Activated T-helper 1 cell treated with anti-CD3 and anti-CD28 coated beads, Interleukin-2, amount 50 U/mL, for 16 hours (primary cell): ENCODE measurements at regions not wholly inside any gene's neighbourhood (a gene's known extent, or its start where the extent isn't known, plus 50 kb on each side); places are given as distances from the start of the nearest gene placed in this dataset.
"Not testable (repeated sequence)": the region's sequence is repeated elsewhere in the genome, so short reads cannot be mapped to it uniquely, and the experiment has no call there.

Experiments used
- DNase-seq, 2 donors: peaks; one replicate each; pipeline ENCODE4 v3.0.0-alpha.2; 2020; ENCODE audit warnings: low read depth in 1 of 2, low spot score in 1 of 2

DNA sequence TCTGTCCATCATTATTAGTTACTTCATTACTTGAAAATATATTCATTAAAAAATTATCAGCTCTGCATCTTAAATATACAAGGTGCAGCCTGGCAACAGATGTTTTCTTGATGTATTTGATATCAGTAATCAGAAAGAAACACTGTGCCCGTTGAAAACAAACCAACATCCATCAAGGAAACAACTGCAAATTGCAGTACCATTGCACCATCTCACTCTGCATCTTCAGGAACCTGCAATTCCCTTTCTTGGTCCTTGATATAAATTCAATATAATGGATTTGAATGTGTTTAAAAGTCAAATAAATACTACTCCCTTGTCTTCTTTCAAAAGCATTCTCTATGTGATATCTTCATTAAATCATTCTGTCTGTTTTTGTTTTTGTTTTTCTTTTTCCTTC is 1131.2 kb downstream of the FAM181B start:
- DNase-seq, result no peak

DNA sequence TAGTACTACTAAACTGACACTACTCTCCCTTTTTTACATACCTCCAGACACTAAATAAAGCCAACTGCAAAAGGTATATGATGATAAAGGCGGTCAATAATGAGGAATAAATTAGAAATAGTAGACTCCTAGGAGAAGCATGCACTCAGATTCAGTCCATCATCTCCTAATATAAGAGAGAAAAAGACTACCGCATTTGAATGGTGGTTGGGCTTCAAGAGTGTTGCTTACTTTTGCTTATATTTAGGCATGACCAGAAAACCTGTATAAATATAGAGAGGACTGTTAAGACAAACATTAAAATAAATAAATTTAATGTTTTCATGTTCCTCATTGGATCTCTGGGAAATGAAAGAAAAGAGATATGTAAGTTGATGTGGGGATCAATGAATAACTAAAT is 1137.0 kb downstream of the FAM181B start:
- DNase-seq, result no peak

DNA sequence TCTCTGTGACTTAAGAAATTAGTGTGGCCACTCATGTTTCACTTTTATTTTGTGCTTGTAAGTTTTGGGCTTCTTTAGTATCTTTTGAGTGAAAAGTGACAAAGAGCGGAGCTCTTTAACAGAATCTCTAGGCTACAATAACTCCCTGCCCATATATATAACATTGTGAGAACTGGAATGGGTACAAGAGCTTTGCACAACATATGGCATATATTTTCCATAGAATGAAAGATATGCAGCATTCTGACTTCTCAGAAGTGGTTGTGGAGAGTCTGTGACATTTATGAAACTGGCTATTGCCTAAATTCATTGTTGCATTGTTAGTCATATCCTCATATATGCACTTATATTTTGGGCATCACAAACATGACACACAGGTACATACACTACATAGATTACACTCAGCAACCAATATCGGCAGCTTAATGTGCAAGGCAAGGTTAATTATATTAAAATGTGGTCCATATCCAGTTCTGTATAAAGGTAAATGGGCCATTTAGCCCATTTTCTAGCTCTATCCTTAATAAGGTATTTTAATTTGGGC is 1148.2 kb downstream of the FAM181B start:
- DNase-seq, result no peak

DNA sequence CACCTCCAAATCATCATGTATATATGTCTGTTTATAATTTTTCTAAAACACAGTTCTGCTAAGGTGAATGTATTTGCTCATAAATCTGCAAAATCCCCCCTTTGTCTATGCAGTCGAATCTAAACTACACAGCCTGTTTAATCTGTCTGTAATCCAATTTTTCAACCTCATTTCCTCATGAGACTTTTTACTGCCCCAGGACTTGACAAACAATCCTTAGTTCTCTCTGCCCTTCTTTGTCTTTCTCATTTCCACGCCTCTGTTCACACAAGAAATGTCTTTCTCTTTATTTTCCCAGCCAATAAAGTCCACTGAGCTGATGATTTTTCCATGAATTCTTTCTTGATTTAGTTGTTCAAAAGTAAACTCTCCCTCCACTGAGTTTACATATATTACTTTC is 1154.3 kb downstream of the FAM181B start:
- DNase-seq, result no peak

DNA sequence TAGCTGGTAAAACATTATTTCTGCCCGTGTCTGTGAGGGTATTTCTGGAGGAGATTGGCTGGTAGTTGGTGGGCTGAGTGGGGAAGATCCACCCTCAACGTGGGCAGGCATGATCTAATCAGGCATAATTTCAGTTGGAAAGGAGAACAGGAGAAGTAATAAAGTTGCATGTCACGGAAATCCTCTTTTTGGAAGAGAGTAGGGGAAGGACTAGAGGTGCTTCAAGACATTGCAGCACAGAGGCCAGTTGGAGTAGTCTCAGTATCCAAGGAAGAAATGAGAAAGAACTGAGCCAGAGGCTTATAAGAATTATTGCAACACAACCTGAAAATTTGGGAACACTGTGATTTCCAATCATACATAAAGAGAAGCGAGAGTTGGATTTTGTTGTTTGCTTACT is 1155.1 kb downstream of the FAM181B start:
- no peak for DNase-seq

DNA sequence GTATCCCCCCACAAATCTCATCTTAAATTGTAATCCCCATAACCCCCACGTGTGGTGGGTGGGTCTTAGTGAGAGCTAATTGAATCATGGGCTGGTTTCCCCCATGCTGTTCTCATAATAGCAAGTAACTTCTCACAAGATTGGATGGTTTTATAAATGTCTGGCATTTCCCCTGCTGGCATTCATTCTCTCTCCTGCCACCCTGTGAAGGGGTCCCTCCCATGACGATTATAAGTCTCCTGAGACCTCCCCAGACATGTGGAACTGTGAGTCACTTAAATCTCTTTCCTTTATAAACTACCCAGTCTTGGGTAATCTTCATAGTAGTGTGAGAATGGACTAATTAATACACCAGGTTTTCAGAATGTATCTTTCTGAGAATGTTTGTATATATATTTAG is 1159.4 kb downstream of the FAM181B start:
- no peak for DNase-seq

DNA sequence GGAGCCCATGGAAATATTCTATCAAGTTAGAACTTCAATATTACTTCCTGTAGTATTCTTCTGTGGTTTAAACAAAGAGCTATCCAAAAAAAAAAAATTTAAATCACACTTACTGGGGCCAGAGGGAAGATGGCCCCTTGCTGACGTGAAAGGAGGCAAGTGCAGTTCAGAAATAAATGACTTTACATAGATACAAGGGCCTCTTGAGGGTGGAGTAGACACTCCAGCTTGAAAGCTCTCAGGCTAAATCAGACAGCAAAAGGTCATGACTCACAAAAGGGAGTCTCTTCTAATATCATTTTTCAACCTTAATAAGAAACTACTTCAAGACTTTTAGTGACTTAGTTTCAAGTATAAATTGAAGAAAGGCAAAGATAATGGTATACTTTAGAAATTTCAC is 1160.3 kb downstream of the FAM181B start:
- DNase-seq, result no peak

DNA sequence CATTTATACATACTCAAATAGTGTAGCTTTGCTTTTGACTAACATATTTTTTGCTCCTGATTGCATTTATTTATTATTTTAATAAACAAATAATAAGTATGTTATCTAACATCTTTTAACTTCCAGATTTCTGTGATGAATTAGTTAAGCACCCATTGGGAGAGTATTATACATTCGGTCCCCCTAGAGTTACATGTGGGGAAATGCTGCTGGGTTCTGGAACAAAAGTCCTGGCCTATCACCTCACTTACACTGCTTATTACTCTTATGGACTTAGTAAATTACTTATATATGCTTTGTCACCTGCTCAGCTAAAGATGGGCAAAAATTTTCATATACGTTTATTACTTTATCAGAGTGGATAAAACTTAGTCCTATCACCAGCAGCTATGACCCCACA is 1163.0 kb downstream of the FAM181B start:
- no peak for DNase-seq

DNA sequence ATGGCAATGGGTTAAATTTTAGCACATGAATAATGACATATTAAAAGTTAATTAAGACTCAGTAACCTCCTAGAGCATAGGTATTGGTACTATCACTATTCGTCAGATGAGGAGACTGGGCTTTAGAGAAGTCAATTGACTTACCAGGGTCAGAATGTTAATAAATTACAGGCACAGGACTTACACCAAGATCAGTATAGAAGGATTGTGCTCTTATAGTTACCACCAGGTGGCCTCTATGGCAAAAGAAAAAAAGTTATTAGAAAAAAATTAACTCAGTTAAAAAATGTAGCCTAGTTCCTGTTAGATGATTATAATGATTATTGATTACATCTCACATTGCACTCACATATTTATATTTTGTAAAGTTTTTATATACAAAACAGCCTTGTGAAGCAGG is 1163.7 kb downstream of the FAM181B start:
- DNase-seq, result no peak

DNA sequence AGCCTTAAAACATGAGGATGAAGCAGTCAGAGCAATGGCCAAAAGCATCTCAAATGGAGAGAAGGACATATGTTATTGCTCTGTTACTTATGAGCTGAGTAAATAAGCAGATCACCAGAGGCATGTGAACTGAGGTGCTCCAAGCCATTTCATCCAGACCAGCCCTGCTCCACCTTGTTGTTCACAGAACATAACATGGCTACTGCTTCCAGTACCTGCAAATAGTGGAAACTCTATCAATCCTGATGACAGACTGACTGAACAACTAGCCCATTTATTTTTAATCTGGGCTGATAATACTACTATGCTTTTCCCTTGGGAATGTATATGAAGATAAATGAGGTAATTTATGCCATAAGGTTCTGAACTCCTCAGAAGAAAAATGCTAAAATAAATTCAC is 1164.7 kb downstream of the FAM181B start:
- no peak for DNase-seq

DNA sequence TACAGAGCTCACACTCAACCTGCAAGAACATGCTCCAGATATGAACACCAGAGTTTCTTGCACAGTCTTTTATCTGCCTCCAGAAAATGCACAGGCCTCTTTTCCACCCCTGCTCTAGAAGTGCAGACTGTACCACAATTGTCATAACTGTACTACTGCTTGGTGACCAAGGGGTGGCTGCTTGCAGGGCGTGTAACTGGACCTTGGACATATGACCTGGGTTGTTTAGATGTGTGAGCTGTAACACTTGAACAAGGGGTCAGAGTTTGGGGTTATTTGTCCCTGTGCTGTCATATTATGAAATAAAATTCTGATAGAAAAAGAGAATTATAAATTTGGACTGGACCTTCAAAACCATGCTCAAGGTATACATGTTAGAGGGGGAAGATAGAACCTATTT is 1185.5 kb downstream of the FAM181B start:
- DNase-seq, result no peak

DNA sequence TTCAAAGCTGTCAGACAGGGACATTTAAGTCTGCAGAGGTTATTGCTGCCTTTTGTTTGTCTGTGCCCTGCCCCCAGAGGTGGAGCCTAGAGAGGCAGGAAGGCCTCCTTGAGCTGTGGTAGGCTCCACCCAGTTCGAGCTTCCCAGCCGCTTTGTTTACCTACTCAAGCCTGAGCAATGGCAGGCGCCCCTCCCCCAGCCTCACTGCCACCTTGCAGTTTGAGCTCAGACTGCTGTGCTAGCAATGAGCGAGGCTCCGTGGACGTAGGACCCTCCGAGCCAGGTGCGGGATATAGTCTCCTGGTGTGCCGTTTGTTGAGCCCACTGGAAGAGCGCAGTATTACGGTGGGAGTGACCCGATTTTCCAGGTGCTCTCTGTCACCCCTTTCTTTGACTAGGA is 1193.9 kb downstream of the FAM181B start:
- DNase-seq, result not testable (repeated sequence)

DNA sequence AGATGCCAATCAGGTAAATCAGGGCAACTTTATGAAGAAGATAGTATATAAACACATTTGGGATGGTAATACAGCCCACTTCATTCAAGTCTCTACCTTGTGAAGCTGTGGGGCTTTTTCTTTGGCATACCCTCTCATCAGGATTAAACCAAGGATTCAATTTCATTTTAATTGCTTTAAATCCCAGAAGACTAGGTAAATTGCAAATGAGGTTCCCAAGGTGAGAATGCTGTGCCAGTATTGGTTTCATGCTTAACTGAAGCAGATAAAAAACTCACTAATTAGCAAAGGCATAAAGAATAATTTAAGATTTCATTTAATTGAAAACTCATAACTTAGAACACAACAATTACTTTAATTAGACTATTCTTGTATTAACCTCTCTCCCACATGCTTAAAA is 1218.1 kb downstream of the FAM181B start:
- no peak for DNase-seq

DNA sequence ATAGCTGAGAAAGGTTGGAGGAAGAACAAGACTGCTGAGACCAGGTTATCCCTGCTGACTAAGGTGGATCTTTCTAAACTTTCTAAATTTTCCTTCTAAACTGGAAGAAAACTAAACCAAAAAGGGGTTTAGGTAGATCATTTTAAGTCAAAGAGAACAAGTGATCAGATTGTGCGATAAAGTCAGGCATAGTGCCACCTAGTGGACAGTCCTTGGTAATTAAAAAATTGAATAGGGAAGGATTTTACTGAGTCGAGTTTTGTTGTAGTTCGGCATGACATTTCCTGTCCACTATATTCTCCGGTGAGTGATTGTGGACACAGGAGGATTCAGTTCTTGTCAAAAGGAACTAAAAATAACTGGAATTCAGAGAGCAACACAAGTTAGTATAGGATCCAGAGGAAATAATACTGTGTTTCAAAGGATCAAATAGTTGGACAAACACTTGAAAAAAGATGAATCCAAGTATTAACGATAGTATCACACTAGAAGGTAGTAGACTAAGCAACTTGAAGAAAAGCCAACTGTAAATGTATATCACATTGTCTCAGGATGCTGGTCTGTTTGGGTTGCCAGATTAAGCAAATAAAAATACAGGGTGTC is 1236.4 kb downstream of the FAM181B start:
- DNase-seq, result no peak

DNA sequence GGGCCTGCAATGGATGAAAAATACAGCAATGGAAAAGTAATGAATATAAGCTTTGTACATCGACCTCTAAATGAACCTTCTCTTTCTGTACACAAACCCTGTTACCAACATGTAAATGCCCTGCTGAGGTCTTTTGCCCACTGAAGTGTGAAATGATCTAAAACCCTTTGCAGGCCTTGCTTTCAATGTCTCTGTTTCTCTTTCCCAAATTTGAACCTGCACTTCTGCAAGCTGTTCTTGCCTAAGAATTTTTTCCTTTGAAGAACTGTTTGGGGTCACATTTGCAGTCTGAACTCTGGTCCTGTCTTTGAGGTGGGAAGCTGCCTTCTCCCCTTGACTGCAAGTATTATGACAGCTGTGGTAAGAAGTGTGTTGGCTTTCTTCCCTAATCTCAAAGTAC is 1237.1 kb downstream of the FAM181B start:
- DNase-seq, result no peak

DNA sequence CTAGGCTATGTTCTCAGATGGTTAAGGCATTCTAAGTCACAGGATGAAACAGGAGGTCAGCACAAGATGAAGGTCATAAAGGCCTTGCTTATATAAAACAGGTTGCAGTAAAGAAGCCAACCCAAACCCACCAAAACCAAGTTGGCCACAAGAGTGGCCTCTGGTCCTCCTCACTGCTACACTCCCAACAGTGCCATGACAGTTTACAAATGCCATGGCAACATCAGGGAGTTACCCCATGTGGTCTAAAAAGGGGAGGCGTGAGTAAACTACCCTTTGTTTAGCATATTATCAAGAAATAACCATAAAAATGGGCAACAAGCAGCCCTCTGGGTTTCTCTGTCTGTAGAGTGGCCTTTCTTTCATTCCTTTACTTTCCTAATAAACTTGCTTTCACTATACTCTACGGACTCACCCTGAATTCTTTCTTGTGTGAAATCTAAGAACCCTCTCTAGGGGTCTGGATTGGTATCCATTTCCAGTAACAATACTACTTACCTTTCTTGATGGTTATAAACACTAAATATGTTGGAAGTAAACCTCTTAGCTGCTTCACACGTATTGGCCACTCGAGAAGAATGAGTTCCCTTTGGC is 1237.9 kb downstream of the FAM181B start:
- no peak for DNase-seq

DNA sequence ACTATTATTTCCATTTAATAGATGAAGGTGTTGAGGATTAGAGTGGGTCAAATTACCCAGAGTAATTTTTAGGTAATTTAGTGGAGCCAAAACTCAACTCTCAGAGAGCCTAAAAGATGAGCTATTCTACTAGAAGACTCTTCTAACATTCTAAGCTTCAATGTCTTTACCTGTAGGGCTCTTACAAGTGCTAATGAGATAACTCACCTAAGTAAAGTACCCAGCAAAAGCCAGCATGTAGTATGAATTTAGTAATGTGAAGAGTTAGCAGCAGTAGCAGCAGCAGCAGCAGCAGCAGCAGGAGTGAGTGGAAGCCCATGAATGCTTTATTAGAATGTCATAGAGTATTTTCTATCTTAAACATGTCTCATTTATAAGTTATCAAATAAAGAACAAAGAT is 1239.2 kb downstream of the FAM181B start:
- DNase-seq, result no peak

DNA sequence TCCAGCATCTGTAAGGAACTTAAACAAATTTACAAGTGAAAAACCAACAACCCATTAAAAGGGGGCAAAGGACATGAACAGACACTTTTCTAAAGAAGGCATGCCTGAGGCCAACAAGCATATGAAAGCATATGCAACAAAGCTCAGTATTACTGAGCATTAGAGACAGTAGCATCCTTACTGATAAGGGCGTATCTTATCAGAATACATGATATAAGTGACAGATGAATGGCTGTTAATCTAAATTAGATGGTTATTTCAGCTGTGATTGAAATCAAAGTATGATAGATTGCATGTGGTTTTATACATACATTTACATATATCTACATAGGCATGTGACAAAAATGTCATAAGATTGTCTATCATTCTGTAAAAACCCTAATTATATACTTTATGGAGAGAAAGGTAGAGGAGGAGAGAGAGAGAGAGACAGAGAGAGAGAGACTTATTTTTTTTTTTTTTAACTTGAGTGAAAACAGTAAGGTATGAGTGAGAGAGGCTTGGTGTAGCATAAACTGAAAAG is 1240.7 kb downstream of the FAM181B start:
- no peak for DNase-seq

DNA sequence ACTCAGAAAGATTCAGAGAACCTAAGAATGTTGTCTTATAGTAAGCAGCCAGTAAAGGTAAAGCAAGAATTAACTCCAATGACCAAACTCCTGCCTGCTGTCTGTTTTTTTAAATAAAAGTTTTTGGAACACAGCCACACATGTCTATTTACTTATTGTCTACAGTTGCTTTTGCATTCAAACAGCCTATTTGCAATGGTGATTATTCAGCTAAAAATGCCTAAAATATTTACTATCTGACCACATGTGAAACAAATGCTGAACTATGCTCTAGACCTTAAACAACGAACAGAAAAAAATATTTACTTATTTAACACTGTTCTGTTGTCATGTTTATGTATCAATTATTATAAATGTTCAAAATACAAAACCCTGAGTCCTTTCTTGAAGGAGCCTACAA is 1246.6 kb downstream of the FAM181B start:
- DNase-seq, result no peak

DNA sequence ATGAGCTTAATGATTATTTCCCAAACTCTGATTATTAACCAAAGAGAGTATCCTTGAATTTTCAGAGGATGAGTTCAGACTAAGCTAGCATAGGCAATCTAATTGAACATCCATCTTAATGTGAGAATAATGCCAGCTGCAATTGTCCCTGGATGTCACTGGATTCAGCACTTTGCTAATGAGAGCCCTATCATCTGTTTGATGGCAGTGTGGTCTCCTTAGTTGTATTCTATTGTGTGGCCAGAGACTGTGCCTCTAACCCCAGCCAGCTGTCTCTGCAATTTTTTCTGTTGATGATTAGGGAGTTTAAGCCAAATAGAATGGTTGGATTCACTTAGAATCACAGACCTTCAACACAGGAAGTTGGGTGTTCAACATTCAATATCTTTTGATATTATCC is 1249.5 kb downstream of the FAM181B start:
- no peak for DNase-seq

DNA sequence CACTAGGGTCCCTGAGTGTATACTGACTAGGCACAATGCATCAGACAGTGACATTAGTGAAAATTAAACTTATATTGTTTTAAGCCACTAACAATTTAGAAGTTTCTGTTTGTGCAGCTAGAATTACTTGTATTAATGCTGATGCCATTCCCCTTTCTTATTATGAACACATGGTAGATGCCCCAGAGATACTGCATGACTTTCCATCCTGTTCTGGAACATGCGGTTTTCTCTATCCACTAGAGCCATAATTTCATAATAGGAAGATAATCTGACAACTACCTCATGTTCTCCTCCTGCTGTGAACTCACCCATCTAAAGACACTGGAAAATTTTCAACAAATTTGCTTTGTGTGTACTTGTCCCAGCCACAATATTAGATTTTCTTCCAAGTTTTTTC is 1256.4 kb downstream of the FAM181B start:
- DNase-seq, result no peak

DNA sequence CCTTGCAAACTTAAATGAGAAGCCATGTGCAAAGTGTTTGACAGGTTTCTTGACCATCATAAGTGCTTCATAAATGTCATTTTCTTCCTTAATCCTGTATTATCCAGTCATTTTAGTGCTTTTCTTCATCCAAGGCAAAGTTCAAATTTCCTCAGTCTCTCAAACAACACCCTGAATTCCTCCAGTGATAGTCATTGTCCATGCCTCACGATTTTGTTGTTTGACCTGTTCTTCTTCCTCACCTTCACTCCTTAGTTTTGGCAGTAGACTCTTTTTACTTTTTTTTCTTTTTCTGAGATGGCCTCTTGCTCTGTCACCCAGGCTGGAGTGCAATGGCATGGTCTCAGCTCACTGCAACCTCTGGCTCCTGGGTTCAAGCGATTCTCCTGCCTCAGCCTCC is 1257.3 kb downstream of the FAM181B start:
- no peak for DNase-seq

DNA sequence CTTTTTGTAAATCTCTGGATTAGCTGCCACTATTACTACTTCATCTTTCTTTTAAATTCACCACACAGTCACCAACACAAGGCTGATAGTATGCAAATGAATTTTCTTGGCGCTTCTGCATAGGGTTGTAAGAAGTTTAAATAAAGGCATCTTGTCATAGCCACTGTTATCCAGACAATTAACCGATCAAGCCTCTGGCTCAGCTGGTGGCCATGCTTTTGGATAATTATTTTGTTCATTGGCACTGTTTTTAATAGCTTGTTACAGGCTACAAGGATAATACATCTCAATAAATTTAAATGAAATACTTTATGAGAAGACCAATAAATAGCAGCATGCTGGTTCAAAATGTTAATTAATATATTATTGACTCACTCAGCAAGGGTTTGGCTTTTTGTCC is 1261.0 kb downstream of the FAM181B start:
- DNase-seq, result no peak
